HG03558 (cell line): ENCODE measurements at regions not wholly inside any gene's neighbourhood (a gene's known extent, or its start where the extent isn't known, plus 50 kb on each side); places are given as distances from the start of the nearest gene placed in this dataset.

ENCODE experiments used
- ATAC-seq: cut with Tn5 transposase; IDR thresholded peaks from one replicate; pipeline ENCODE4 v1.9.1; 2021; ENCODE audit warnings: moderate number of reproducible peaks; ENCODE audit not compliant: unreplicated experiment; ENCODE audit errors: extremely low read depth

DNA sequence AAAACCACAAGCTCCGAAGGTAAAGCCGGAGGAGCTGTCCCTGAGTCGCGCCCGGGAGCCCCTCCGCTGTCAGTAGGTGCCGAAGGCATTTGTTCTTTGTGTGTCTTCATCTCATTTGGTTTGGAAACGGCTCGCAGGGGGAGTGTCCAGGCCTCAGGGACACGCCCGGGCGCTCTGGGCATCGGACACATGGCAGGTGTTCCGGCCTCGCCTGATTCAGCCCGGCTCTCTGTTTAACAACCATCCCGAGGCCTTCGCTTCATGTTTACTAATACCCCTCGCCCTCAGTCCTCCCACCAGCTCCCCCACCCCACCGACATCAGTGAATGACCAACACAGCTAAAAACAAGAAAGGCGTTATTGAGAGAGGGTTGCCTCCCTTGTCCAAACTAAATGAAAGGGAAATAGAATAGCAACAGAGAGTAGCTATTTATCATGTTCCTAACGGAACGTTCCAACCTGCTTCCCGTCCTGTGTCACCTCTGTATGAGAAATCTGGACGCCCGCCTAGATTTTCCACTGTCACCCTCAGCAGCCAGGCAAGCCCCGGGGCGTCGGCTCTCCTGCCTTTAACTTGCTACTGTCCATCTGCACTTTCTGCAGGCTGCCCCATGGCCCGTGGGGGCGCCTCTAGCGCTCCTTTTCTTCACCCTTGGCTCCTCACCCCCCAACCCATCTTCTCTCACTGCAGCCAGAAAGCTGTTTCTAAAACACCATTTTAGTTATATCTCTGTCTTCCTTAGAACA is 73.9 kb downstream of the MYCN start:
- no peak for ATAC-seq

DNA sequence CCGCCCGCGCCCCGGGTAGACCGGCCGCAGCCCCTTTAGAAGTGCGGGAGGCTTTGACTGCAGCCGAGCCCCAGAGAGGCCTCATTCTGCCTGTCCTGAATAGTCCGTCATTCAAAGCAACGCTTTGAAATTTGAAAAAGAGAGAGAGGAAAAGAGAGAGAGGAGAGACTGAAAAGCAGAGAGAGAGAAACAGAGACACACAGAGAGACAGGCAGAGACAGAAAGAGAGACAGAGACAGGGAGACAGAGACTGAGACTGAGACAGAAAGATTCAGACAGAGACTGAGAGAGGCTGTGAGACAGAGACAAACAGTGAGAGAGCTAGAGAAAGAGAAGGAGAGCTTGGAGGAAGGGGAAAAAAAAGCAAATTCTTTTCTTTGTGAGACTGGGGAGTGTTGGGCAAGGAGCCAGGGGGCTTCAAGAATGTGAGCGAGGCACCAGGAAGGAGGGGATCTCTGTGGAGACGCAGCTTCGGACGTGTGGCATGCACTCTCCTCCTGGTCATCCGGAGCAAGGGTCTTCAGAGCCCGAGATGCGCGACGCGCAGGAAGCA is 73.1 kb downstream of the MYCN start:
- ATAC-seq, result no peak

GRCh38 chr2:16012626-16013358 is 72.4 kb downstream of the MYCN start:
- ATAC-seq, result no peak

DNA sequence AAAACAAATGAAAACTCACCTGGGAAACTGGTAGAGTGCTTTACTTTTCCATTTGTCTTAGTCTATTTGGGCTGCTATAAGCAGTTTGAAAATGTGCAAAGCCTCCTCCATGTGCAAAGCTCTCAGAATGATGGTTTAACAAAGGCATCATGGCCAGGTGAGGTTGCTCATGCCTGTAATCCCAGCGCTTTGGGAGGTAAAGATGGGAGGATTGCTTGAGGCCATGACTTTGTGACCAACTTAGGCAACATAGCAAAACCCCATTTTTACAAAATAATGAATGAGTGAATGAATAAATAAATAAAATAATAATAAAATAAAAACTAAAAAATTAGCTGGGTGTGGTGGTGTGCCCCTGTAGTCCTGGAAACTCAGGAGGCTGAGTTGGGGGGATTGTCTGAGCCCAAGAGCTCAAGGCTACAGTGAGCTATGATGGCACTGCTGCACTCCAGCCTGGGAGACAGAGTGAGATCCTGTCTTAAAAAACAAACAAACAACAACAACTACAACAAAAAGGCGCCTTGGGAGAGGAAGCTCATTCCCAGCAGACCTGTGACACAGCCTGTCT is 71.8 kb downstream of the MYCN start:
- no peak for ATAC-seq

DNA sequence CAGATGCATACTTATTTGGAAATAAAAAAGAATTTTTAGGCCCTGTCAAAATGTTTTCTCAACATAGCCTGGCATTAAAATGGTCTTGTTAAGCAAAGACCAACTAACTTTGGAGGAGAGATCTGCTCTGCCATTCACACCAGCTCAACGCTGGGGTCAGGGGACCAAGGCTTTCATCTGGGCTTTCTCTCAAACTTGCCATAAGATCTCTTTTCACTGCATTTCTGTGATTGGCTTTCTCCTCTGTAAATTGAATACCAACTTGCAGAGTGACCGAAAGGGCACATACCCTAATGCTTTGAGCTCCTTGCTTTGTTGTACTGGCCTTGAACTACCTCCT is 71.2 kb downstream of the MYCN start:
- no peak for ATAC-seq

DNA sequence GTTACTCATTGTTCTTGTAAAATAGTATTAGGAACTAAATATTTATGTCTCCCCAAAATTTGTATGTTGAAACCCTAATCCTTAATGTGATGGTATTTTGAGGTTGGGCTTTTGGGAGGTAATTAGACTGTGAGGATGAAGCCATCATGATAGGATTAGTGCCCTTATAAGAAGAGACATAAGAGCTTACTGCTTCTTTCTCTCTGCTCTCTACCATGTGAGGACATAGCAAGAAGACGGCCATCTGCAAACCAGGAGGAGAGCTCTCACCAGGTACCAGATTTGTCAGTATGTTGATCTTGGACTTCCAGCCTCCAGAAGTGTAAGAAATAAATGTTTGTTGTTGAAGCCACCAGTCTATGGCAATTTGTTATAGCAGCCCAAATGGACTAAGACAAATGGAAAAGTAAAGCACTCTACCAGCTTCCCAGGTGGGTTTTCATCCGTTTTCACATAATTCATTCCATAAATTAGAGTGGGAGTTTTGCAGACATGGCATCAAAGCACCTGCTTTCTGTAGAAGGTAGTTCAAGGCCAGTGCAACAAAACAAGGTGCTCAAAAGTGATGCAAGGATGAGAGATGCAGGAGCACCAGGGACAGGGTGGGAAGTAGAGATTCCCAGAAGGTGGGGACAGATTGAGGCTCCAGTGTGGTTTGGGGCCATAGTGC is 70.7 kb downstream of the MYCN start:
- ATAC-seq, result no peak

- no peak for ATAC-seq
These were observed 69.7 kb downstream of the MYCN start for GRCh38 chr2:16010011-16010410.

- no peak for ATAC-seq
These were observed 69.2 kb downstream of the MYCN start for GRCh38 chr2:16009560-16009959.

- ATAC-seq, result no peak
These were observed 68.5 kb downstream of the MYCN start for GRCh38 chr2:16008856-16009255.

DNA sequence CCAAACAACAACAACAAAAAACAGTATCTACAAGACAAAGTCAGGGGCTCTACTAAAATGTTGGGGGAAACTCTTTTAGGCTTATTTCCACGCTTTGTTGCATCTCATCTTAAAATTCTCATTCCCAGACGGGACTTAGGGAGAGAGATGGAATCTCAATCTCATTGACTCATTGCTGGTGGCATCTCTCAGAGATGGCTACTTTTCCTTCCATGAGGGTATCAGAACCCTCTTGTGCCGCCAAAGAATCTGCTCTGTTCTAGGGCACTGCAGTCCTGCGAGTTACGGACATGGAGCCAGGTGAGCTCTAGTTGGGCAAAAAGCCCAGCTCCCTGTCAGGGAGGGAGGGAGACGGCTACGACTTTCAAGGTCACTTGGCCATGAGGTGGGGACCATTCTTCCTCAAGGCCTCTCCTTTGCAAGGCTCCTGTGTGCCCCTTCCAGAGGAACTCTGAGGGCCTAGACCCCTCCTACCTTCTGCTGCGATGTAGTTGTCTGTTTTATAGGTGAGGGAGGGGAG is 68.0 kb downstream of the MYCN start:
- ATAC-seq, result no peak

GRCh38 chr2:16007167-16007934 is 67.0 kb downstream of the MYCN start:
- no peak for ATAC-seq

- no peak for ATAC-seq
These were observed 66.3 kb downstream of the MYCN start for GRCh38 chr2:16006537-16007166.

- no peak for ATAC-seq
These were observed 65.6 kb downstream of the MYCN start for GRCh38 chr2:16005816-16006536.

GRCh38 chr2:16005389-16005788 is 65.0 kb downstream of the MYCN start:
- no peak for ATAC-seq

DNA sequence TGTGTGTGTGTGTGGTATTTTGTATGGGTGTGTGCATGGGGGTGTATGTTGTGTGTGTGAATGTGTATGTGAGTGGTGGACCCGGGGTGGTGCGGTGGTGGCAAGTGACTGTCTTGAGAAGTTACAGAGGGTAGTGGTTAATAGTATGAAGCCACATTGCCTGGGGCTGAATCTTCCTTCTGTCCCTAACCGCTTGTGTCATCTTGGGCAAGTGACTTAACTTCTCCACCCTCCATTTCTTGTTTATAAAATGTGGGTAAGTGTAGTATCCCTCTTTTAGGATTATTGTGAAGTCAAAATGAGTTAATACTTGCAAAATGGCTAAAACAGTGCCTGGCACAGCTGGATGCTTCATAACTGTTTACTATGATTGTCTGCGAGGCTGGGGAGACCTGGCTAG is 63.5 kb downstream of the MYCN start:
- no peak for ATAC-seq

GRCh38 chr2:16003152-16003551 is 62.8 kb downstream of the MYCN start:
- ATAC-seq, result no peak

GRCh38 chr2:16002575-16002974 is 62.2 kb downstream of the MYCN start:
- no peak for ATAC-seq

DNA sequence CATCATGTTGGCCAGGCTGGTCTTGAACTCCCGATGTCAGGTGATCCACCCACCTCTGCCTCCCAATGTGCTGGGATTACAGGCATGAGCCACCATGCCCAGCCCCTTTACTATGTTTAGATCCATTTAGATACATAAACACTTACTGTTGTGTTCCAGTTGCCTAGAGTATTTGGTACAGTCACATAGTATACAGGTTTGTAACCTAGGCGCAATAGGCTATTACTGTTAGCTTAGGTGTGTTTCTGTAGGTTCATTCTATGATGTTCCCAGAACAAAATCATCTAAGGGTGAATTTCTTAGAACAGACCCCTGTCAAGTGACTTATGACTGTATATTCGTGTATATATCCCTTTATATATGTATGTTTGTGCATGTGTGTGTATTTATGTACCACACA is 61.8 kb downstream of the MYCN start:
- ATAC-seq, result no peak

DNA sequence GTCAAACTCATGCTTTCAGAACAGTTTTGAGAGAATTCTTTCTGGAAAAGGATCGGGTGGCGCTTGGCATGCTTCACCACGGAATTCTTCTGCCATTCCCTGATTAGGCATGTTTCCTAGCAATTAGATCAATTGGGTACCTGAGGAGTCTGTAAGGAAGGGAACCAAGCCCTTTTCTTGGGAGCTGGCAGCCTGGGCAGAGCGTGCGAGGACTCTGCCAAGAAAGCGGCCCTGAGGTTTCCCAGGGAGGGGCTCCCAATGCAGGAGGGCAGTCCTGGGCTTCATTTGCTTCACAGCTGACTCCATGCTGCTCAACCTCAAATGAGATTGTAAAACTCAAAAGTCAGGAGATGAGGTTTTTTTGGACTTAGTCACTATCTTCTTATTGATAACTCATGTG is 60.3 kb downstream of the MYCN start:
- ATAC-seq, result no peak
